C4-2B (cell line): ENCODE measurements at regions not wholly inside any gene's neighbourhood (a gene's known extent, or its start where the extent isn't known, plus 50 kb on each side); places are given as distances from the start of the nearest gene placed in this dataset.
"Not testable (repeated sequence)": the region's sequence is repeated elsewhere in the genome, so short reads cannot be mapped to it uniquely, and the experiment has no call there.

Source experiments
- H3K27ac ChIP-seq: fragments of 450-650 bp; 2 replicates; pipeline ENCODE4 v1.5.1; 2017
- ZFX ChIP-seq: fragments of 450-650 bp; IDR thresholded peaks from 2 replicates; pipeline ENCODE4 v1.6.1; 2017
- TF ChIP-seq, protein P1 (sequence below): fragments of 450-650 bp; conservative IDR thresholded peaks from 2 replicates; pipeline ENCODE4 v1.5.1; 2017; ENCODE audit warnings: mild to moderate bottlenecking

DNA sequence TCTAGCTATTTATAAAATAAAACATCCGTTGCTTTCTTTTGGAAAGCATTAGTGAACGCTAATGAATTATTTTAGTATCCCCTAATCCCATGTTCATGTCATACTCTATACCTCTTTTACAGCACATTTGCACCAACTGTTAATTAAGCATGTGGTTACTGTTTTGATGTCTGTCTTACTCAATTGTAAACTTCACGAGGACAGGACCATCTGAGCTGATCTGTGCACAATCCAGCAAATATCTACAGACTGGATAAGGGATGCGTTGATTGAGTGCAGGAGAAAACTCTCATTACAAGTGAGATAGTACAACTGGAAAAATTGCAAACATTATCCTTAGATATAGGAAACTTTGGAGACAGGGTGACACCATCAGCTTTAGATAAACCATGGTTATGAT, 201.1 kb downstream of the PCDH20 start:
- TF ChIP-seq, protein P1, sequence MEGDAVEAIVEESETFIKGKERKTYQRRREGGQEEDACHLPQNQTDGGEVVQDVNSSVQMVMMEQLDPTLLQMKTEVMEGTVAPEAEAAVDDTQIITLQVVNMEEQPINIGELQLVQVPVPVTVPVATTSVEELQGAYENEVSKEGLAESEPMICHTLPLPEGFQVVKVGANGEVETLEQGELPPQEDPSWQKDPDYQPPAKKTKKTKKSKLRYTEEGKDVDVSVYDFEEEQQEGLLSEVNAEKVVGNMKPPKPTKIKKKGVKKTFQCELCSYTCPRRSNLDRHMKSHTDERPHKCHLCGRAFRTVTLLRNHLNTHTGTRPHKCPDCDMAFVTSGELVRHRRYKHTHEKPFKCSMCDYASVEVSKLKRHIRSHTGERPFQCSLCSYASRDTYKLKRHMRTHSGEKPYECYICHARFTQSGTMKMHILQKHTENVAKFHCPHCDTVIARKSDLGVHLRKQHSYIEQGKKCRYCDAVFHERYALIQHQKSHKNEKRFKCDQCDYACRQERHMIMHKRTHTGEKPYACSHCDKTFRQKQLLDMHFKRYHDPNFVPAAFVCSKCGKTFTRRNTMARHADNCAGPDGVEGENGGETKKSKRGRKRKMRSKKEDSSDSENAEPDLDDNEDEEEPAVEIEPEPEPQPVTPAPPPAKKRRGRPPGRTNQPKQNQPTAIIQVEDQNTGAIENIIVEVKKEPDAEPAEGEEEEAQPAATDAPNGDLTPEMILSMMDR, result no peak
- TF ChIP-seq ZFX, result no peak

DNA sequence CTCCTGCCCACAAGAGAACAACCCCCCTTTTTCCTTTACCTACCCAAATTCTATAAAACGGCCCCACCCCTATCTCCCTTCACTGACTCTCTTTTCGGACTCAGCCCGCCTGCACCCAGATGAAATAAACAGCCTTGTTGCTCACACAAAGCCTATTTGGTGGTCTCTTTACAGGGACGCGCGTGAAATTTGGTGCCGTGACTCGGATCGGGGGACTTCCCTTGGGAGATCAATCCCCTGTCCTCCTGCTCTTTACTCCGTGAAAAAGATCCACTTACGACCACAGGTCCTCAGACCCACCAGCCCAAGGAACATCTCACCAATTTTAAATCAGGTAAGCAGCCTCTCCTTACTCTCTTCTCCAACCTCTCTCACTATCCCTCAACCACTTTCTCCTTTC, 209.8 kb downstream of the PCDH20 start:
- H3K27ac ChIP-seq, result not testable (repeated sequence)

More for the DNA sequence above, 201.1 kb downstream of the PCDH20 start:
- no peak overlapping the region for H3K27ac ChIP-seq

DNA sequence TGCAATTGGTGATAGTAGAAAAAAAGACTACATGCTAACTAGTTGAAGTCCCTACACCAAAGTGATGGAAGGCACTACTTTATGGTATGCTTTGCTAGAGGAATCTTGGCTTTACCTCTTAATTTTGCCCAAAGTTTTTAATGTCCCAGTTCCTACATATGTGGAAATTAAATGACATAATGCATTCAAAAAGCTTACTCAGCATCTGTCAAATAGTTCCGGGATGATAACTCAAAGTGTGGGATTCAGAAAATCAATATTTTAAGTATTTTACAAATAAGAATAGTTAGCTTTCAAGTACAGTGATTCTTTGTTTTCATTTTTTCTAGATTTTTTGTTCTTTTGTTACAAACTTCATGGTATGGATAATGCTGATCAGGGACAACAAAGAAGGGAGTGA, 211.6 kb downstream of the PCDH20 start:
- H3K27ac ChIP-seq, result no peak overlapping the region
- TF ChIP-seq, protein P1, result no peak
- TF ChIP-seq ZFX, result no peak

DNA sequence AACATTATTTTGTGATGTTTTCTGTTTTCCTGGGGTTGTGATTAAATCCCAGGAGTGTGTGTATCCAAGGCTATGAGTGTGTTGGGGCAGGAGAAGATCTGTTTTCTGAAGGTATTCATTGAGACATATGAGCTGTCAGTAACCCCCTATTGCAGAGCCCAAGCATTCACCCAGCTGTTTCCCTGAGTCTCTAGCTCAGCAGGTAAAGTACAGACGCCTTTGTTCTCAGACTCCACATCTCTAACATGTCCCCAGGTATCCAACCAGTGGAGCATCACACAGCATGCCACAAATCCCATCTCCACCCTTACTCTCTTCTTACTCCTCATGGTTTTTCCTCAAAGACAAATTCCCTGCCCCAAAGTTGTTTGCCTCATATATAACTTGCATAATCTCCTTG, 213.6 kb downstream of the PCDH20 start:
- TF ChIP-seq, protein P1, result no peak
- no peak for TF ChIP-seq ZFX
- no peak overlapping the region for H3K27ac ChIP-seq

DNA sequence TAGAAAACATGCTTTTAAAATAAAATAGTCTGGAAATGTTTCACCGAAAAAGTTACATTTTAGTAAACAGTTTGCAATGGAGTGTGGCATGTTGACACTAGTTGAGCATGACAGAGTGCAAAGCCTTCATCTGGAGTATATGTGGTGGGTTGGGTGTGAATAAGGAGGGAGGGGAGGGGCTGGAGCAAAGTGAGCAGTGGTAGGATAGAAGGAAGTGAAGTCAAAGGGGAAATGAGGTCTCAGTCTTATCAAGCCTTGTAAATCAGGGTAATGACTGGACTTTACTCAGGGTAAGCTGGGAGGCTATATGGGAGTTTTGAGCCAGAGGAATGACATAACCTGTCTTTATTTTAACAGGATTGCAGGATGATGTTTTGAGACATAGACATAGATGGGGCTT, 222.8 kb downstream of the PCDH20 start:
- no peak overlapping the region for H3K27ac ChIP-seq
- TF ChIP-seq, protein P1, result no peak
- TF ChIP-seq ZFX, result no peak

DNA sequence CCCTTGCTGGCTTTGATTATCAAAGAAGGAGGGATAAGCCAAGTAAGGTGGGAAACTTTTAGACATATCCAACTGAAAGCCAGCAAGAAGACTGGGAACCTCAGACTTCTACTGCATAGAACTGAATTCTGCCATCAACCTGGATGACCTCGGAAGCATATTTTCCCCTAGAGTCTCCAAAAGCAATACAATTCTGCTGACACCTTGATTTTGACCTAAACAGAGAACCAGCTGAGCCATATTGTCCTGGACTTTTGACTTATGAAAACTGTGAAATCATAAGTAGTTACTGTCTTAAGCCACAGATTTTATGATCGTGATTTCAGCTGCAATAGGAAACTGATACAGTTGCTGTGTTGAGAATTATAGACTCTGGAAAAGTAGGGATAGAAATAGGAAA, 227.6 kb downstream of the PCDH20 start:
- no peak overlapping the region for H3K27ac ChIP-seq
- TF ChIP-seq, protein P1, result no peak
- TF ChIP-seq ZFX, result no peak

DNA sequence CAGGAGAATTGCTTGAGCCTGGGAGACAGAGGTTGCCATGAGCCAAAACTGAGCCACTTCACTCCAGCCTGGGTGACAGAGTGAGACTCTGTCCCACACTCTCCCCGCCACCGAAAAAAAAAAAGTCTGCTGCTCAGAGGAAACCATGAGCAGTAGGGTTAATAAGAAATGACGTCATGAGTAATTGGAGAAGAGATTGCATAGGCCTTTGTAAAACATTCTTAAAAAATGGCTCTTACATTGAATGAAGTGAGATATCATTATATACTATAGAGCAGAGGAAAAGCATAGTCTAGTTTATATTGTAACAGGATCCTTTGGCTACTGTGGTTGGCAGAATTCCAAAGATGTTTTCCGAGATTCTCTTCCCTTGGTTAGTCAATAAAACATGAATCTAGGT, 228.2 kb downstream of the PCDH20 start:
- TF ChIP-seq, protein P1, result no peak
- TF ChIP-seq ZFX, result no peak

DNA sequence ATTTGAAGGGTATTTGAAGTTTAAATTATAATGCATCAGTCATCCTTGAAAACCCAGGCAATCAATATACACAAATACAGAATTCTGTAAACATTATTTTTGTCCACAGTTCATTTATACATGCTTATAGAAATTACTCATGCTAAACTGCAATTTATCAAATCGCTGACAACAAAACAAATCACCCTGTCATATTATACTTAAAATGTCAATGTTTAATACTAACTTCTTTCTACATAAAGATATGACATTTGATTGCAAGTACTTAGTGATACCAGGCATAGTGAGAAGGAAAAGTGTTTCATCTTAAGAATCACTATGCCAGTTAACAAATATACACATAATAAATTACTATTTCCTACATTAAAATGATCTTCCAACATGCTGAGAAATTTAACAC, 232.0 kb downstream of the PCDH20 start:
- no peak overlapping the region for H3K27ac ChIP-seq
- TF ChIP-seq, protein P1, result no peak
- no peak for TF ChIP-seq ZFX

More for the DNA sequence above, 228.2 kb downstream of the PCDH20 start:
- no peak overlapping the region for H3K27ac ChIP-seq
